WI38 (cell line): ENCODE measurements at regions not wholly inside any gene's neighbourhood (a gene's known extent, or its start where the extent isn't known, plus 50 kb on each side); places are given as distances from the start of the nearest gene placed in this dataset.

Source experiments
- H3K4me3 ChIP-seq: 2 replicates; pipeline ENCODE4 v1.5.1; 2011; ENCODE audit warnings: low read depth, mild to moderate bottlenecking, control low read depth, low read length
- CTCF ChIP-seq: IDR thresholded peaks from 2 replicates; pipeline ENCODE4 v1.5.1; 2012; ENCODE audit warnings: low read depth, mild to moderate bottlenecking, control low read depth, low read length

GRCh38 chr14:71488703-71489191 lies 443.5 kb upstream of the RGS6 start:
- no peak overlapping the region for H3K4me3 ChIP-seq
- no peak for TF ChIP-seq CTCF

- H3K4me3 ChIP-seq, result no peak overlapping the region
- no peak for TF ChIP-seq CTCF
Observed at GRCh38 chr14:71489742-71490141, 442.5 kb upstream of the RGS6 start.

GRCh38 chr14:71491931-71492330 lies 440.3 kb upstream of the RGS6 start:
- no peak for TF ChIP-seq CTCF
- no peak overlapping the region for H3K4me3 ChIP-seq

- no peak for TF ChIP-seq CTCF
- H3K4me3 ChIP-seq, result no peak overlapping the region
Observed at GRCh38 chr14:71492346-71492745, 439.9 kb upstream of the RGS6 start.

DNA sequence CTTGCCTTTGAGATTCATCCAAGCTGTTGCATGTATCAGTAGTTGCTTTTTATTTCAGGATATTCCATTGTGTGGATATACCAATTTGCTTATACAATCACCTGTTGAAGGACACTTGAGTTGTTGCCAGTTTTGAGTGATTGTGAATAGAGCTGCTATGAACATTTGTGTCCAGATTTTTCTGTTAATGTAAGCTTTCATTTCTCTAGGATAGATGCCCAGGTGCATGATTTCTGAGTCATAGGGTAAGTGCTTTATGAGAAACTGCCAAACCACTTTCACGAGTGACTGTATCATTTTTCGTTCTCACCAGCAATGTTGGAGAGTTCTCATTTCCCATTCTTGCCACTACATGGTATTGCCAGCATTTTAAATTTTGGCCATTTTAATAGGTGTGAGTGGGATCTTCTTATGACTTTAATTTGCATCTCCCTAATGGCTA lies 434.6 kb upstream of the RGS6 start:
- TF ChIP-seq CTCF, result no peak

DNA sequence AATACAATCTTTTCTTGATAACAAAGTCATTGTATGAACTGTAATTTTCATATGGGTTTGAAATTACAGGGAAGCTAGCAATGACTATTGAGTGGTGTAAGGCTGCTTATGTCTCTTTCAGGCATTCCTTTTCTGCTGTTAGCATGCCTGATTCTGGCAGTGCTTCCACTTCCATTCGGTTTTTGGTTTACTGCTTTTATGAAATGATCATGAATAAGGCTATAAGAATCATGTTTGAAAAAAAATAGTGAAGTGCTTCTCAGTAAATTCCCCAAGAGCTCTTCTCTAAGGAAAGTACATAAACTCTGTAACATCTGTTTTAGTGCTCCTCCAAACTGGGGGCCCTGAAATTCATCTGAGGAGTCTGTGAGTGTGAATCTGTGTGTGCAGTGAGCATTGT lies 434.0 kb upstream of the RGS6 start:
- H3K4me3 ChIP-seq, result no peak overlapping the region
- no peak for TF ChIP-seq CTCF

More for the DNA sequence above, 434.6 kb upstream of the RGS6 start:
- H3K4me3 ChIP-seq, result no peak overlapping the region

GRCh38 chr14:71499018-71499417 lies 433.2 kb upstream of the RGS6 start:
- no peak for TF ChIP-seq CTCF
- no peak overlapping the region for H3K4me3 ChIP-seq
